Right renal pelvis (tissue), 4 donors: ENCODE measurements at regions not wholly inside any gene's neighbourhood (a gene's known extent, or its start where the extent isn't known, plus 50 kb on each side); places are given as distances from the start of the nearest gene placed in this dataset.

ENCODE experiments used
- DNase-seq, 4 donors: peaks; one replicate each; pipeline ENCODE4 v3.0.0-alpha.2; 2013; ENCODE audit warnings: low read depth in 4 of 4, low spot score in 3 of 4, missing footprints in 1 of 4

- DNase-seq, result no peak
Observed at GRCh38 chr7:142420554-142421362, 162.9 kb upstream of the PRSS58 start.

- no peak for DNase-seq
Observed at GRCh38 chr7:142418326-142418725, 160.5 kb upstream of the PRSS58 start.

DNA sequence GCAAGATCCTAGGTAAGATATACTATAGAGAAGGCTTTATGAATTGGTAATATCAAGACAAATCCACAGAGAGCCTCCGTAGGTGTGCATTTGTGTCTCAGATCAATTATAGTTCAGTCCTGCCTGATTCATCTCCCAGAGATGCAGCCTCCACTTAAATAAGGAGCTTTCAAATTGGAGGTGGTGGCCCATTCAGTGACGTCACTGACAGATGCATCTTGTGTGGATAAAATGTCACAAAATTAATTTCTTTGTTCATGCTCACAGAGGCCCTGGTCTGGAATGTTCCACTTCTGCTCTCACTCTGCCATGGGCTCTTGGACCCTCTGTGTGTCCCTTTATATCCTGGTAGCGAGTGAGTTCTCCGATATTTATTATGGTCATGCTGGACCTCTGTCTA lies 157.1 kb upstream of the PRSS58 start:
- no peak for DNase-seq

DNA sequence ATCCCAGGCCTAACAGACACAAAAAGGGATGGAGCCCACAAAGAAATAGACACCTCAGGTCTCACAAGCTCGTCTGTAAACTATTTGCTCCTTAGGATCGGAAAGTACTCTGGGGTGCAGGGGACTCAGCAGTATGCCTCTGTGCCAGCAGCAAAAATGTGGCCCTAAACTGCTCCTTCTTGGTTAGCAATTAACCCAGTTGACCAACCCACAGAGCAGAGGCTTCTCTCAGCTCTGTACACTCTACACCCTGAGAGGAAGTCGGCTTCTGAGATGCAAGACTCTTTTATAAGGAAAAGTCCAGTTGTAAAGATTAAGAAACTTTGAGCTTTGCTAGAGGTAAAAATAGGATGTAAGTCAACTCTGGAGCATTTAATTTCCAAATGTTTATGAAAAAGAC lies 156.3 kb upstream of the PRSS58 start:
- no peak for DNase-seq

GRCh38 chr7:142413280-142414000 lies 155.6 kb upstream of the PRSS58 start:
- no peak for DNase-seq

GRCh38 chr7:142412551-142413193 lies 154.8 kb upstream of the PRSS58 start:
- DNase-seq, result no peak

DNA sequence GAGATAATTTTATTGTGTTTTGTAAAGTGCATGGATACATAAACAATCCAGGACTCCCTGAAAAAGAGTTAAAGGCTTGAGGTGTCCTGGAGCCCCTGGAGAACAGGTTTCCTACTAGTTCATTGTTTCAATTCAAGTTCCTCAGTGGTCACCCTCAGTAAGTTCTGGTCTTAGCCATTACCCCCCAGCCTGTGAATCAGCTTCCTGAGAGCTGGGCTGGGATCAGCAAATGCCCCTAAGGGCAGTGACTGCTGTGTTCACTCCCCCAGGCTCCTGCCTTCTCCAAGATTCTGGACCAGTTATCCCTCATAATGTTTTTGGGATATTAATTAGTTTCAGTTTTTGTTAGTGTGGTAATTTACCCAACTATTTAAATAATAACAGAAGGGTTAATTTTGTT lies 151.6 kb upstream of the PRSS58 start:
- no peak for DNase-seq

GRCh38 chr7:142408794-142409193 lies 150.9 kb upstream of the PRSS58 start:
- DNase-seq, result no peak

DNA sequence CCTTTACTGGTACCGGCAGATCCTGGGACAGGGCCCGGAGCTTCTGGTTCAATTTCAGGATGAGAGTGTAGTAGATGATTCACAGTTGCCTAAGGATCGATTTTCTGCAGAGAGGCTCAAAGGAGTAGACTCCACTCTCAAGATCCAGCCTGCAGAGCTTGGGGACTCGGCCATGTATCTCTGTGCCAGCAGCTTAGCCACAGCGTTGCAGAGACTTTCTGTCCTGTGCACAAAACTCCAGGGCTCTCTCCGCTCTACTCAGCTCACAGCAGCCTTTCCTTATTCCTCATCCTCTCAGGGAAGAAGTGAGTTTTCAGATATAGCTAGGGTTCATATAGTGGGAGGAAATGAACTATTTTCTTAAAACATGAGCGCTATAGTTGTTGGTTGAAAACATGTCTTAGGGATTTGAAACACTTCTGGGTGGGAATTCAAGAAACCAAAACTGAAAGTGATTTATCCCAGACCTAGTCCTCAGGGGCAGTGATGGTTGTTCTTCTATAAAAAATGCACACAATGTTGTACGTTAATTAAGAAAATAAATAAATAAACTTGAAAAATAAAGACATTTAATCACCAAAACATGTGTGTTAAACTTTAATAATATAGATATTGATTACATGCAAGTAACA lies 150.2 kb upstream of the PRSS58 start:
- no peak for DNase-seq

GRCh38 chr7:142405122-142405765 lies 147.4 kb upstream of the PRSS58 start:
- DNase-seq, result no peak

DNA sequence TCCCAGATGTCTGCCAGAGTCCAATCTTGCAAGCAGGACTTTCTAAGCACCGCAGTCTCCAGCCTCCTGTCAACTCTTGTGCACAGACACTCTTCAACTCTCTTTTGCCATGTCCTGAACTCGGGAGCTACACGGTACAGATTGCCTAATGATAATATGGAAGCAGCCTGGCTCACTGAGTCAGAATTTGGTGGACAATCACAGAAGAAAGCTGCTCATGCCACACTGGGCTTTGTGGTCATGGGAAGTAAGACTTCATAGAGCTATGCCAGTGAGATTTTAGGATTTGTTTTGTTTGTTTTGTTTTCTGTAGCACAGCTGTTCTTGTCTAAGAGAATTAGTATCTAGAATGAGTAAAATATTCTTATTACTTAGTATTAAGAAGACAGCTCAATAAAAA lies 144.1 kb upstream of the PRSS58 start:
- no peak for DNase-seq

GRCh38 chr7:142400042-142400533 lies 142.2 kb upstream of the PRSS58 start:
- DNase-seq, result no peak

DNA sequence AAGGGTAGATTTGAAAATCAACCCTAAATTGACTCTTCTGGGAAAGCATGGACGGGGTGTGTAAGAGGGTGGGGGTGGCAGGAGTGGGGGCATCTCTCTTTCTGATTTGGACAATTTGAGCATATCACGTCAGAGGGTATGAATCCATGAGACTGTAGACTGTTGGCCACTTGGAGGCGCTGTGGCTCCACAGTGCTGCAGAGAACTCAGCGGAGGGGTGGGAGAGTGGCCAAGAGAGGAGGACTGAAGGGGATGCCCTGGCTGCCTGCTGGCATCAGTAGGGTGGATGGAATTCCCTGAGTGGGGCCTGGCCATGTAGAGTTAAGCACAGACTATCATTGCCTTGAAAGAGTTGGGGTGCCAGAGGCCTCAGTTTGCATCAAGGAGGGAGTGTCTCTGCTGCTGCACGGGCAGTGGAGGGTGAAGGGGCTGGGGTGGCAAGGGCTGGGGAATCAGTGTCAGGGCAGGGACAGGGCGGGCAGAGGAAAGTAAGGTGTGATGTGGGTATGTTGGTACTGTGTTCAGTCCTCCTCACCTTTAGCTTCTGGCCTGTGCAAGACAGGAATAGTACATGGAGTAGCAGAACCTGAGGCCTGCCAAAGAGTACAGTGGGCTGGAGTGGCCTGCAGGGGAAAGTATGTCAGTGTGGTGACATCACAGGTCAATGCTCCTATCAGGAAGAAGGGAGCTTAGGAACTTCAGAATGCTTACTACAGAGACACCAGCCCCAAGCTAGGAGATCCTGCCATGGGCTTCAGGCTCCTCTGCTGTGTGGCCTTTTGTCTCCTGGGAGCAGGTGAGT lies 133.5 kb upstream of the PRSS58 start:
- DNase-seq, result no peak

- DNase-seq, result no peak
Observed at GRCh38 chr7:142389544-142389943, 131.7 kb upstream of the PRSS58 start.

- DNase-seq, result peak in 3 of 4 donors; percentile 22 to 33 (median 30)
Observed at GRCh38 chr7:142385491-142386340, 127.9 kb upstream of the PRSS58 start.

GRCh38 chr7:142384493-142384922 lies 126.7 kb upstream of the PRSS58 start:
- DNase-seq, result no peak

- no peak for DNase-seq
Observed at GRCh38 chr7:142383841-142384492, 126.1 kb upstream of the PRSS58 start.

GRCh38 chr7:142381727-142382390 lies 124.0 kb upstream of the PRSS58 start:
- DNase-seq, result no peak
